H1 (cell line): ENCODE measurements at regions not wholly inside any gene's neighbourhood (a gene's known extent, or its start where the extent isn't known, plus 50 kb on each side); places are given as distances from the start of the nearest gene placed in this dataset.

Source experiments
- BACH1 ChIP-seq: IDR thresholded peaks from 2 replicates; pipeline ENCODE4 v1.6.1; 2012; ENCODE audit warnings: low read length, improper control_type of control experiment
- CBX5 ChIP-seq: fragments of 300-800, 300-1000 bp; sonication (generic); IDR thresholded peaks from 2 replicates; pipeline ENCODE4 v1.7.1; 2016; ENCODE audit warnings: antibody characterized with exemption, low read length, low read depth
- CHD7 ChIP-seq: fragments of 300-600 bp; sonication (generic); IDR thresholded peaks from 2 replicates; pipeline ENCODE4 v1.7.1; 2012; ENCODE audit warnings: low read length, moderate library complexity, mild to moderate bottlenecking, inconsistent platforms; ENCODE audit not compliant: insufficient replicate concordance
- HDAC6 ChIP-seq: IDR thresholded peaks from one replicate; pipeline ENCODE4 v1.7.1; 2012; ENCODE audit warnings: low read depth, mild to moderate bottlenecking, inconsistent platforms, low read length, moderate library complexity
- POU5F1 ChIP-seq: IDR thresholded peaks from 2 replicates; pipeline ENCODE4 v1.6.1; 2011; ENCODE audit warnings: low read depth, mild to moderate bottlenecking, low read length, moderate library complexity
- SP1 ChIP-seq: IDR thresholded peaks from 2 replicates; pipeline ENCODE4 v1.6.1; 2011; ENCODE audit warnings: low read depth, low read length
- TCF12 ChIP-seq: IDR thresholded peaks from 2 replicates; pipeline ENCODE4 v1.6.1; 2011; ENCODE audit warnings: low read depth, mild to moderate bottlenecking, low read length
- USF2 ChIP-seq: IDR thresholded peaks from 2 replicates; pipeline ENCODE4 v1.6.1; 2011; ENCODE audit warnings: low read length, improper control_type of control experiment

- TF ChIP-seq CHD7 (no peak), SP1 (no peak), BACH1 (no peak), USF2 (no peak), POU5F1 (no peak), TCF12 (no peak), HDAC6 (no peak), CBX5 (no peak)
These were observed 109.9 kb downstream of the COPS8 start (continued) for GRCh38 chr2:237195396-237196120.
